Activated naive CD4-positive, alpha-beta T cell treated with anti-CD3 and anti-CD28 coated beads, Interleukin-2, amount 50 U/mL, for 72 hours (primary cell): ENCODE measurements at regions not wholly inside any gene's neighbourhood (a gene's known extent, or its start where the extent isn't known, plus 50 kb on each side); places are given as distances from the start of the nearest gene placed in this dataset.

Source experiments
- ATAC-seq, 2 donors: fragments of 150-1000 bp; cut with Tn5 transposase; 2 replicates each; pipeline ENCODE4 v1.10.0; 2021; ENCODE audit warnings: mild to moderate bottlenecking in 2 of 2, moderate library complexity in 2 of 2
- DNase-seq, 2 donors: peaks; one replicate each; pipeline ENCODE4 v3.0.0; 2021 to 2022; ENCODE audit warnings: low spot score in 2 of 2
- H3K27ac Mint-ChIP-seq, 2 donors: one replicate each; pipeline ENCODE4 v1.8.0; 2022; ENCODE audit warnings: mild to moderate bottlenecking in 2 of 2, mixed read lengths in 2 of 2
- H3K36me3 Mint-ChIP-seq, 2 donors: one replicate each; pipeline ENCODE4 v1.8.0; 2022; ENCODE audit warnings: mixed read lengths in 2 of 2
- H3K9me3 Mint-ChIP-seq, 2 donors: one replicate each; pipeline ENCODE4 v1.8.0; 2022; ENCODE audit warnings: mixed read lengths in 2 of 2

GRCh38 chr5:30781643-30782042 lies 411.8 kb upstream of the CDH6 start:
- Mint-ChIP-seq H3K36me3 (no peaks in the 10 kb centered on the region), H3K27ac (no peak overlapping the region)

GRCh38 chr5:30768056-30768690 lies 425.3 kb upstream of the CDH6 start:
- H3K27ac Mint-ChIP-seq, result no peak overlapping the region
- H3K9me3 Mint-ChIP-seq, result peaks cover 0 to 5% of the 10 kb centered on the region in 2 donors

More at GRCh38 chr5:30781643-30782042, 411.8 kb upstream of the CDH6 start:
- peaks cover 18 to 19% of the 10 kb centered on the region in 2 donors for H3K9me3 Mint-ChIP-seq
- no peak for DNase-seq
- ATAC-seq, result no peak

GRCh38 chr5:30765706-30766105 lies 427.8 kb upstream of the CDH6 start:
- DNase-seq (no peak), ATAC-seq (no peak)
- Mint-ChIP-seq H3K27ac (no peak overlapping the region), H3K9me3 (peaks cover 5 to 10% of the 10 kb centered on the region in 2 donors), H3K36me3 (no peaks in the 10 kb centered on the region)

More at GRCh38 chr5:30768056-30768690, 425.3 kb upstream of the CDH6 start:
- ATAC-seq, result no peak
- no peak for DNase-seq
- no peaks in the 10 kb centered on the region for H3K36me3 Mint-ChIP-seq

- Mint-ChIP-seq H3K27ac (no peak overlapping the region), H3K36me3 (no peaks in the 10 kb centered on the region), H3K9me3 (peaks cover 5 to 12% of the 10 kb centered on the region in 2 donors)
- ATAC-seq (no peak), DNase-seq (no peak)
Measured at GRCh38 chr5:30765227-30765626, 428.3 kb upstream of the CDH6 start.

GRCh38 chr5:30764704-30765103 lies 428.8 kb upstream of the CDH6 start:
- Mint-ChIP-seq H3K9me3 (peaks cover 7 to 17% of the 10 kb centered on the region in 2 donors), H3K27ac (no peak overlapping the region), H3K36me3 (no peaks in the 10 kb centered on the region)
- DNase-seq (no peak), ATAC-seq (no peak)

- ATAC-seq, result no peak
- no peaks in the 10 kb centered on the region for H3K36me3 Mint-ChIP-seq
Measured at GRCh38 chr5:30759731-30760130, 433.8 kb upstream of the CDH6 start.

GRCh38 chr5:30752015-30752414 lies 441.5 kb upstream of the CDH6 start:
- no peak for ATAC-seq
- Mint-ChIP-seq H3K9me3 (peaks cover 25 to 34% of the 10 kb centered on the region in 2 donors), H3K36me3 (no peaks in the 10 kb centered on the region), H3K27ac (no peak overlapping the region)
- DNase-seq, result no peak

More at GRCh38 chr5:30759731-30760130, 433.8 kb upstream of the CDH6 start:
- no peak for DNase-seq
- Mint-ChIP-seq H3K27ac (no peak overlapping the region), H3K9me3 (peaks cover 25 to 33% of the 10 kb centered on the region in 2 donors)

- H3K27ac Mint-ChIP-seq, result no peak overlapping the region
- no peak for ATAC-seq
- peaks cover 17 to 28% of the 10 kb centered on the region in 2 donors for H3K9me3 Mint-ChIP-seq
- DNase-seq, result no peak
- H3K36me3 Mint-ChIP-seq, result no peaks in the 10 kb centered on the region
Measured at GRCh38 chr5:30749971-30750370, 443.5 kb upstream of the CDH6 start.

GRCh38 chr5:30747412-30747811 lies 446.1 kb upstream of the CDH6 start:
- ATAC-seq (no peak), DNase-seq (no peak)
- H3K27ac Mint-ChIP-seq, result no peak overlapping the region
- H3K9me3 Mint-ChIP-seq, result peaks cover 12 to 21% of the 10 kb centered on the region in 2 donors
- no peaks in the 10 kb centered on the region for H3K36me3 Mint-ChIP-seq

- peaks cover 13 to 22% of the 10 kb centered on the region in 2 donors for H3K9me3 Mint-ChIP-seq
- ATAC-seq (no peak), DNase-seq (no peak)
- no peak overlapping the region for H3K27ac Mint-ChIP-seq
- no peaks in the 10 kb centered on the region for H3K36me3 Mint-ChIP-seq
Measured at GRCh38 chr5:30736669-30737068, 456.8 kb upstream of the CDH6 start.

- ATAC-seq (no peak), DNase-seq (no peak)
- no peaks in the 10 kb centered on the region for H3K36me3 Mint-ChIP-seq
- peaks cover 6 to 21% of the 10 kb centered on the region in 2 donors for H3K9me3 Mint-ChIP-seq
- H3K27ac Mint-ChIP-seq, result no peak overlapping the region
Measured at GRCh38 chr5:30734118-30734517, 459.4 kb upstream of the CDH6 start.

GRCh38 chr5:30725073-30725472 lies 468.4 kb upstream of the CDH6 start:
- Mint-ChIP-seq H3K36me3 (no peaks in the 10 kb centered on the region), H3K27ac (no peak overlapping the region), H3K9me3 (peaks cover 4 to 9% of the 10 kb centered on the region in 2 donors)
- DNase-seq, result no peak
- no peak for ATAC-seq

GRCh38 chr5:30698217-30698616 lies 495.3 kb upstream of the CDH6 start:
- ATAC-seq (no peak), DNase-seq (no peak)
- peaks cover 24 to 30% of the 10 kb centered on the region in 2 donors for H3K9me3 Mint-ChIP-seq
- H3K27ac Mint-ChIP-seq, result no peak overlapping the region
- H3K36me3 Mint-ChIP-seq, result peaks cover 0 to 7% of the 10 kb centered on the region in 2 donors

GRCh38 chr5:30693326-30693725 lies 500.2 kb upstream of the CDH6 start:
- H3K36me3 Mint-ChIP-seq, result no peaks in the 10 kb centered on the region
- DNase-seq (no peak), ATAC-seq (no peak)
- peaks cover 20 to 27% of the 10 kb centered on the region in 2 donors for H3K9me3 Mint-ChIP-seq
- no peak overlapping the region for H3K27ac Mint-ChIP-seq

GRCh38 chr5:30690931-30691330 lies 502.6 kb upstream of the CDH6 start:
- peaks cover 12 to 19% of the 10 kb centered on the region in 2 donors for H3K9me3 Mint-ChIP-seq
- H3K36me3 Mint-ChIP-seq, result no peaks in the 10 kb centered on the region
- no peak for DNase-seq
- no peak for ATAC-seq
- H3K27ac Mint-ChIP-seq, result no peak overlapping the region

- Mint-ChIP-seq H3K27ac (no peak overlapping the region), H3K9me3 (peaks cover 9 to 18% of the 10 kb centered on the region in 2 donors), H3K36me3 (no peaks in the 10 kb centered on the region)
- DNase-seq (no peak), ATAC-seq (no peak)
Measured at GRCh38 chr5:30687461-30687860, 506.0 kb upstream of the CDH6 start.

- Mint-ChIP-seq H3K9me3 (peaks cover 14 to 23% of the 10 kb centered on the region in 2 donors), H3K36me3 (no peaks in the 10 kb centered on the region), H3K27ac (no peak overlapping the region)
- DNase-seq (no peak), ATAC-seq (no peak)
Measured at GRCh38 chr5:30686530-30686929, 507.0 kb upstream of the CDH6 start.

GRCh38 chr5:30676223-30676840 lies 517.2 kb upstream of the CDH6 start:
- DNase-seq (no peak), ATAC-seq (no peak)
- Mint-ChIP-seq H3K36me3 (peaks cover 0 to 9% of the 10 kb centered on the region in 2 donors), H3K27ac (no peak overlapping the region), H3K9me3 (peaks cover 13 to 15% of the 10 kb centered on the region in 2 donors)
